ENCODE measurements at regions not wholly inside any gene's neighbourhood (a gene's known extent, or its start where the extent isn't known, plus 50 kb on each side); places are given as distances from the start of the nearest gene placed in this dataset.
A peak's percentile ranks its signal among the peaks of the same experiment; 100 is the strongest.

GRCh38 chr13:29713839-29714238 is 118.4 kb upstream of the SLC7A1 start:
- DNase-seq (ENCODE audit: low spot score): peak; percentile 39

GRCh38 chr13:29711776-29712175 is 116.3 kb upstream of the SLC7A1 start:
- no peak for DNase-seq (ENCODE audit: low spot score)

- DNase-seq (ENCODE audit: low spot score): no peak
These were observed 115.0 kb upstream of the SLC7A1 start for GRCh38 chr13:29710511-29710910.

GRCh38 chr13:29709407-29710069 is 114.0 kb upstream of the SLC7A1 start:
- no peak for DNase-seq (ENCODE audit: low spot score)

- DNase-seq (ENCODE audit: low spot score): peak; percentile 51
These were observed 112.5 kb upstream of the SLC7A1 start for GRCh38 chr13:29707876-29708543.

- peak; percentile 6 for DNase-seq (ENCODE audit: low spot score)
These were observed 111.4 kb upstream of the SLC7A1 start for GRCh38 chr13:29706923-29707322.

- no peak for DNase-seq (ENCODE audit: low spot score)
These were observed 109.2 kb upstream of the SLC7A1 start for GRCh38 chr13:29704648-29705047.

GRCh38 chr13:29703421-29703820 is 107.9 kb upstream of the SLC7A1 start:
- no peak for DNase-seq (ENCODE audit: low spot score)

- DNase-seq (ENCODE audit: low spot score): peak; percentile 43
These were observed 107.4 kb upstream of the SLC7A1 start for GRCh38 chr13:29702912-29703351.

GRCh38 chr13:29698106-29698505 is 102.6 kb upstream of the SLC7A1 start:
- no peak for DNase-seq (ENCODE audit: low spot score)

- DNase-seq (ENCODE audit: low spot score): no peak
These were observed 101.1 kb upstream of the SLC7A1 start for GRCh38 chr13:29696606-29697005.

GRCh38 chr13:29693275-29693945 is 97.9 kb upstream of the SLC7A1 start:
- no peak for DNase-seq (ENCODE audit: low spot score)

GRCh38 chr13:29689548-29689947 is 94.1 kb upstream of the SLC7A1 start:
- no peak for DNase-seq (ENCODE audit: low spot score)

GRCh38 chr13:29688193-29688592 is 92.7 kb upstream of the SLC7A1 start:
- no peak for DNase-seq (ENCODE audit: low spot score)

GRCh38 chr13:29684441-29684840 is 89.0 kb upstream of the SLC7A1 start:
- DNase-seq (ENCODE audit: low spot score): peak; percentile 40

- no peak for DNase-seq (ENCODE audit: low spot score)
These were observed 87.6 kb upstream of the SLC7A1 start for GRCh38 chr13:29683041-29683440.

- no peak for DNase-seq (ENCODE audit: low spot score)
These were observed 86.4 kb upstream of the SLC7A1 start for GRCh38 chr13:29681864-29682263.

GRCh38 chr13:29679396-29680053 is 84.0 kb upstream of the SLC7A1 start:
- DNase-seq (ENCODE audit: low spot score): peak; percentile 22

- DNase-seq (ENCODE audit: low spot score): no peak
These were observed 82.1 kb upstream of the SLC7A1 start for GRCh38 chr13:29677627-29678026.

- no peak for DNase-seq (ENCODE audit: low spot score)
These were observed 81.5 kb upstream of the SLC7A1 start for GRCh38 chr13:29676941-29677452.

GRCh38 chr13:29676535-29676934 is 81.0 kb upstream of the SLC7A1 start:
- DNase-seq (ENCODE audit: low spot score): no peak

- no peak for DNase-seq (ENCODE audit: low spot score)
These were observed 79.0 kb upstream of the SLC7A1 start for GRCh38 chr13:29674532-29674931.

All from COLO829 (cell line).